MG63 (cell line): ENCODE measurements at regions not wholly inside any gene's neighbourhood (a gene's known extent, or its start where the extent isn't known, plus 50 kb on each side); places are given as distances from the start of the nearest gene placed in this dataset.
"Not testable (repeated sequence)": the region's sequence is repeated elsewhere in the genome, so short reads cannot be mapped to it uniquely, and the experiment has no call there.

ENCODE experiments used
- DNase-seq: peaks from one replicate; pipeline ENCODE4 v3.0.0-alpha.2; 2020
- H3K27me3 ChIP-seq: fragments of 250-450 bp; sonication (Bioruptor Pico); 2 replicates; pipeline ENCODE4 v1.5.1; 2020; ENCODE audit warnings: mild to moderate bottlenecking, moderate library complexity
- H3K36me3 ChIP-seq: fragments of 250-450 bp; sonication (Bioruptor Pico); 2 replicates; pipeline ENCODE4 v1.5.1; 2020; ENCODE audit warnings: mild to moderate bottlenecking, moderate library complexity
- H3K4me3 ChIP-seq: fragments of 250-450 bp; sonication (Bioruptor Pico); 2 replicates; pipeline ENCODE4 v1.5.1; 2020; ENCODE audit warnings: mild to moderate bottlenecking, moderate library complexity
- H3K9me3 ChIP-seq: fragments of 250-450 bp; sonication (Bioruptor Pico); 2 replicates; pipeline ENCODE4 v1.5.1; 2020; ENCODE audit warnings: mild to moderate bottlenecking, moderate library complexity

- H3K27me3 ChIP-seq = no peaks in the 10 kb centered on the region
- no peak for DNase-seq
- H3K4me3 ChIP-seq = no peak overlapping the region
- no peaks in the 10 kb centered on the region for H3K36me3 ChIP-seq
- peaks cover 7% of the 10 kb centered on the region; the same call in 1 of the 2 replicates for H3K9me3 ChIP-seq
These were observed 77.4 kb upstream of the TERB2 start for GRCh38 chr15:44879066-44879465.

- no peaks in the 10 kb centered on the region for H3K36me3 ChIP-seq
- H3K9me3 ChIP-seq = no peaks in the 10 kb centered on the region
- DNase-seq = no peak
- no peaks in the 10 kb centered on the region for H3K27me3 ChIP-seq
- H3K4me3 ChIP-seq = no peak overlapping the region
These were observed 74.0 kb upstream of the TERB2 start for GRCh38 chr15:44882499-44882968.

- Histone ChIP-seq H3K9me3 (no peaks in the 10 kb centered on the region), H3K4me3 (no peak overlapping the region), H3K36me3 (no peaks in the 10 kb centered on the region), H3K27me3 (no peaks in the 10 kb centered on the region)
- no peak for DNase-seq
These were observed 73.1 kb upstream of the TERB2 start for GRCh38 chr15:44883199-44883877.

- not testable (repeated sequence) for H3K9me3 ChIP-seq, DNase-seq, H3K4me3 ChIP-seq
These were observed 57.4 kb upstream of the TERB2 start for GRCh38 chr15:44898890-44899651.

GRCh38 chr15:44899775-44900174, 56.7 kb upstream of the TERB2 start:
- not testable (repeated sequence) for H3K4me3 ChIP-seq, H3K36me3 ChIP-seq, H3K9me3 ChIP-seq, H3K27me3 ChIP-seq, DNase-seq

More at GRCh38 chr15:44898890-44899651, 57.4 kb upstream of the TERB2 start:
- not testable (repeated sequence) for H3K27me3 ChIP-seq, H3K36me3 ChIP-seq

GRCh38 chr15:44900796-44901195, 55.7 kb upstream of the TERB2 start:
- not testable (repeated sequence) for H3K4me3 ChIP-seq, DNase-seq, H3K36me3 ChIP-seq, H3K9me3 ChIP-seq, H3K27me3 ChIP-seq

- not testable (repeated sequence) for H3K27me3 ChIP-seq, H3K36me3 ChIP-seq, DNase-seq, H3K4me3 ChIP-seq, H3K9me3 ChIP-seq
These were observed 53.2 kb upstream of the TERB2 start for GRCh38 chr15:44903281-44903680.

- not testable (repeated sequence) for H3K36me3 ChIP-seq, H3K4me3 ChIP-seq, DNase-seq, H3K27me3 ChIP-seq, H3K9me3 ChIP-seq
These were observed 51.7 kb upstream of the TERB2 start for GRCh38 chr15:44904651-44905340.
